AG10803 (cell line): ENCODE measurements at regions not wholly inside any gene's neighbourhood (a gene's known extent, or its start where the extent isn't known, plus 50 kb on each side); places are given as distances from the start of the nearest gene placed in this dataset.

ENCODE experiments used
- DNase-seq: peaks from one replicate; pipeline ENCODE4 v3.0.0; 2010; ENCODE audit warnings: low read depth
- H3K4me3 ChIP-seq: 2 replicates; pipeline ENCODE4 v1.5.1; 2011; ENCODE audit warnings: mild to moderate bottlenecking, low read length, control low read depth
- CTCF ChIP-seq: conservative IDR thresholded peaks from 2 replicates; pipeline ENCODE4 v1.5.1; 2011; ENCODE audit warnings: mild to moderate bottlenecking, low read length, control low read depth, inconsistent platforms

GRCh38 chr6:156061465-156061864 is 605.8 kb upstream of the NOX3 start:
- TF ChIP-seq CTCF = no peak
- H3K4me3 ChIP-seq = no peak overlapping the region

GRCh38 chr6:156060013-156060412 is 604.4 kb upstream of the NOX3 start:
- no peak for TF ChIP-seq CTCF
- H3K4me3 ChIP-seq = no peak overlapping the region
- no peak for DNase-seq

More at GRCh38 chr6:156061465-156061864, 605.8 kb upstream of the NOX3 start:
- DNase-seq = no peak

GRCh38 chr6:156058356-156058755 is 602.7 kb upstream of the NOX3 start:
- H3K4me3 ChIP-seq = no peak overlapping the region
- TF ChIP-seq CTCF = no peak
- no peak for DNase-seq

GRCh38 chr6:156057869-156058268 is 602.2 kb upstream of the NOX3 start:
- no peak for DNase-seq
- H3K4me3 ChIP-seq = no peak overlapping the region
- TF ChIP-seq CTCF = no peak

GRCh38 chr6:156056085-156056484 is 600.4 kb upstream of the NOX3 start:
- no peak for TF ChIP-seq CTCF
- DNase-seq = no peak
- no peak overlapping the region for H3K4me3 ChIP-seq

GRCh38 chr6:156053626-156054025 is 598.0 kb upstream of the NOX3 start:
- DNase-seq = no peak
- no peak for TF ChIP-seq CTCF

GRCh38 chr6:156046841-156047449 is 591.3 kb upstream of the NOX3 start:
- TF ChIP-seq CTCF = no peak
- H3K4me3 ChIP-seq = no peak overlapping the region
- no peak for DNase-seq

More at GRCh38 chr6:156053626-156054025, 598.0 kb upstream of the NOX3 start:
- no peak overlapping the region for H3K4me3 ChIP-seq
